GM18519 (cell line): ENCODE measurements at regions not wholly inside any gene's neighbourhood (a gene's known extent, or its start where the extent isn't known, plus 50 kb on each side); places are given as distances from the start of the nearest gene placed in this dataset.

Experiments used
- ATAC-seq: cut with Tn5 transposase; IDR thresholded peaks from one replicate; pipeline ENCODE4 v1.9.1; 2021; ENCODE audit warnings: mild to moderate bottlenecking, moderate library complexity; ENCODE audit not compliant: unreplicated experiment, low FRiP score

DNA sequence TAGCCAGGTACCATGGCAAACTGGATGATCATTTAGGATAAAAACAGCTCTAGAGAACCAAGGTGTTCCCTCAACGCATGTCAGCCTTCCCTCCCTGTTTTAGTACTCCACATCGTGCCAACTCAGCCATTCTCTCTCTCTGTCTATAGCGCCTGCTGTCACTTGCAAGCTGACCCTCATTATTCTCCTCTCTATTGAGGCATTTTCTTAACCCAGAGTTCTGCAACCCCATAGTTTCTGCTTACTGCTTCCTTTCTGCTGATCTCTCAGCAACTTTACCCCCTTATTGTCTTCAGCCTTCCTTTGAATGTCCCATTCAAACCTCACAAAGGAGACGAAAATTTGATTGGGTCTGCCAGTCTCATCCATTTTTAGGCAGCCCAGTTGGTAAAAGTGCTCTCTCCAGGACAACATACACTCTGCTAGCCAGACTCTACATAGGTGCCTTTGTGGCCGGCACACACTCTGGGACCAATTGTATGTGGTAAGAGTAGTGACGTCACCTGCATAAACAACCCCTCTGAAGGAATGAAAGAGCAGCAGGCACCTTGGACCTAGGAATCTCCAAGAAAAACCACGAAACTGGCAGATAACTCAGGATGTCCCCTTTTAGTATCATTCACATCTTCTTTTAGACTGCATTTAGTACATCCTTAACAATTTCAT, 367.2 kb upstream of the KCNH7 start:
- ATAC-seq = no peak

DNA sequence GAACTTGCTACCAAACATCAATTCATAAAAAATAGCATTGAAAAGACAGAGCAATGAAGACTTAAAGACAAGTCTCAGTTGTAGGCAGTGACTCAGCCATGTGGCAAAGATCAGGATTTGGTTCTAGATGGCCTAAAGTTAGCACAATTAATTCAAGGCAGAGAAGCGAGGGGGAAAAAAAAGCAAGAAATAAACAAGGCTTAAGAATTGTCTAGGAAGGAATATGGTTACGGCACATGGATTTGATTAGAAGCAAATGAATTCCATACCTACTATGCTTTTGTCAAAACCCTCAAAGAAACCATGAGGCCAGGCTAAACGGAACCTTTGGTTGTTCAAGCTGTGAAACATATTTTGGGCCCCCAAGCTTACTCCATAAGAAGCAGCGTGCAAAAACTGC, 362.2 kb upstream of the KCNH7 start:
- ATAC-seq = no peak

DNA sequence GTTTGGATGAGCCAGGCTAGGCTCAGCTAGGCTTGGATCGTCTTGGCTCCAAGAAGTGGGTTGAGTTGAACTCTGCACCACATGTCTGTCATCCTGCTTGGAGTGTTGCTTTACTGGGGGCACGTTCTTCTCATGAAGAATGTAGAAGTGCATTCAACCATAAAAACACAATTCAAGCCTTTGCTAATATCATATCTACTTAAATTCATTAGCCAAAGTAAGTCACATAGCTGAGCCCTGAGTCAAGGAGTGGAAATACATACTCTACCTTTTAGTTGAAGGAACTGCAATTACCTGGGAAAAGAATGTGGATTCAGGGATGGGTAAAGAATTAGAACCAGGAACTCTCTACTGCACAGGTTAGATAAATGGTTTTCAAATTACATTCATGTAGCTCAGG, 360.4 kb upstream of the KCNH7 start:
- no peak for ATAC-seq

DNA sequence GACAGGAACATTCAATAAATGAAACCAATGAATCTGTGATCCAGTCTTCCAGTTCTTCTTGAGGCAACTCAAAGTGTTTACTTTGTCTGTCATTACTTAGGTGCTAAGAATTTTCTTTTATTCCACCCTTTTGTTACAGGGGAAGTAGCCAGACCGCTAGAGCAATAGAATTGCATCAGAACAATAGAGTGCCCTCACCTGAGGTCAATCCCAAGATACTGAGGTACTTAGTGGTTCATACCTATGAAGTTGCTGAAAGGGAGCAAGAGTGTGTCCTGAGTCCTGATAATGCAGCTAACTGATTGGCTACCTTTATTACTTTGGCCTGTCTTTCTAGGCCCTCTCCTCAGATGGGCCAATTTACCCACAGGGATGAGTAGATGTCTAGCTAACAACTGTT, 359.4 kb upstream of the KCNH7 start:
- ATAC-seq = no peak

DNA sequence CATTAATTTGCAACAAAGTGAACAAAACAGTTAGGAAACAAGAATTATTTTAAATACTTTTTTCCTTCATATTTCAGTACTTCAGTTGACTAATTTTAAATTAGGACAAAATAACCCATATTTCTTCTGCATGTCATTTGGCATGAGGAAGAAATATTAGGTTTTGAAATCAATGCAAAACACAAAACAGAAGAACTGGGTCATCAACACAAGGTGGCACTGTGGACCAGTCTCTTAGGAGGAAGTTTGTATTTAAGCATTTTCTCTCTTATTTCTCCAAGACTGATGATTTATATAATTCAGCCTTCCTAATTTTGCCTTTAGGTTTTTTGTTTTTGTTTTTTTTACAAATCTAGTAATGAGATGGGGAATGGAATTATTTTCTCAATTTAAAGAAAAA, 352.8 kb upstream of the KCNH7 start:
- peak; percentile 58 for ATAC-seq

DNA sequence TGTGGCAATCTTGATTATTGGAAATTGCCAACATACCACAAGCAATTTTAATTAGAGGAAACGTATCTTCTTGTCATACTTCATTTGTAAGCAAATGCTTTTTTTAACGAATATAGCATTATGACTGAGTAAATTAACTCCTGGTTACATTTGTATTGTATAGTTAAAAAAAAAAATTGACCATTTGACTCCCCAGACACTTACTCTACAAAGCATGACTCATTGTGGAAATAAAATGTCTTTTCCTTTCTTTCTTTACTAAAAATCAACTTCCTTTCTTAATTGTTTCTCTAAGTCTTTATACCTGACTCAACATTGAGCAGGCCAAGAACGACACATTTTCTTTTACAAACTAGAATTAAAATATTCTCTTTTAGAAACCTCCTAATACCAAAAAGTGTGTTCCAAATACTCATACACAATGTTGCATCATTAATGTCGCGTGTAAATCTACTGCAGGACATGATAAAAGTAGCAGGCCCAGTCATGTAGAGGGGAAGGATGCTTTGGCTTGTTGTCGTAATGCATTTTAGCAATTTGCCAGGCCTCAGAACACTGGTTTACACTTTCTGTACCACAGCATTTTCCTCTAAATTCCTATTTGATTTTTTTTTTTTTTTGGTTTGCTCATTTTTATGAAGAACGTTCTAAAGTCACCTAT, 349.6 kb upstream of the KCNH7 start:
- no peak for ATAC-seq

DNA sequence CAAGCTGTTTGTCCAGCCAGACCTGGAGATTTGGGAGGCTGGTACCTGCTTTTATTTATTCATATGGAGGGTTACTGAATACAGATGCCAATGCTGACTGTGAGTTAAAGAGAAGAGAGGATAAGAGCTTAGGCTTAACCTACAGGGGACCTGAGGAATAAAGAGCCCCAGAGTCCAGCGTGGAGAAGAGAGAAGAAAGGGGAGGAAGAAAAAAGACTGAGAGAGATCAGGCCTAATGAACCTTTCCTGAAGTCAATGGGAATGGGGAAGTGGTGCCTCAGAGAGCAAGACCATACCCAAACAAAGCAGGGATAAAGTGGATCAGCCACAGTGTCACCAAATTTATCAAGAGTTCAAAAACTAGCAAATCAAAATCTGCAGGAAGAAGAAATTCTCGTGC, 348.6 kb upstream of the KCNH7 start:
- ATAC-seq = no peak

DNA sequence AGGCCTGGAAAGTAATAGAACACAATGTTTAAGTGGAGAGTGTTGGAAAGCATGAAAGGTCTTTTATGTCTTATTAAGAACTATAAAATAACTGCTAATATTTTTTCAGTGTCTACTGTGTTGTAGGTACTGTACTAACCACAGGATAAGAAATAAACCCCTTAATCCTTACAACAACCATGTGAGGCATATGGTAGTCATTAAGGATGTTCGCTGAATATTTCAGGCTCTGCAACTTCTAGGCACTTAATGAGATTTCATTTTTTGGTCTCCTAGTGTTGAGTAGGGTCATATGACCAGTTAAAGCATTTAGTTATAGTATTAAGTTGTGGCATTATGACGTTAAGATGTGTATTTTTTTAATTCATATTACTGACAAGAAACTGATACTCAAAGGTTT, 346.6 kb upstream of the KCNH7 start:
- no peak for ATAC-seq

DNA sequence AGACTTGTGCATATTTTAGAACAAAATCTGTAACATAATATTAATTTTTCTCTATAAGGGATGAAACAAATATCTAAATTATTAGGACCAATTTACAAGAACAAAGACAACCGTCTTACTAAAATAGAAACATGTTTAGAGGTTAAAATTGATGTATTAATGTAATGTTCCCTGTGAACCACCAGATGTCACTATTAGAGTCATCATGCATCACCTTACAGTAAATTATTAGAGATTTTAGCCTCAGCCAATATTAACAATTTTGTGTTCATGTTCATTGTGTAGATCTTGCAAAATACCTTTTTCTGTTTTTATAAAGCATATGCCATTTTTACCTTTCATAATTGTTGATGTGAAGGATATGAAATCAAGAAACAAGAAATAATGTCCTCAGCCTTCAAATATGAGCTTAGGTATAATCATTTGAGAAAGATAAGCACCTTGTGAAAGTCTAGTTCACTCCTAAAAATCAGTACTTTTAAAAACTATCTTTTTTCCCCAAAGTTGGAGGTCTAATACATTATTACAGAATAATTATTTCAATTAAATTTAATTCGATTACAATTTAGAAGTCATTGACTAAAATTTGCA, 344.3 kb upstream of the KCNH7 start:
- ATAC-seq = peak; percentile 80

DNA sequence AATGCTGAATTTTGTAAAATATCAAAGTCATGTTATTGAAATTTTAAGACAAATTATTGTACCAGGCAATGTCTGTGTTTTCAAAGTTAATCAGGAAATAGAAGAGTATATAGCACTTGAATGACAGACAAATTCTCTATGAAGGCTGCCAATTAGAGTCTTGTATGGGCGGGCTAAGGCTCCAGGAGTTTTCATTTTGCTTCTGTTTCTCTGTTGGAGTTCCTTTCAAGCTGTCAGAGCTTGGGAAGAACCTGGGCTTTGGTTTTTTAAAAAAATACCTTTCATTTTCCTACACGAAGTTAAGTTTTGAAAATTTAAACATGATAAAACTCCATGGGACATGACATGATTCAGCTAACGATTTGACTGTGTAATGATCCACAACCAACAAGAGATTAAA, 339.0 kb upstream of the KCNH7 start:
- no peak for ATAC-seq

DNA sequence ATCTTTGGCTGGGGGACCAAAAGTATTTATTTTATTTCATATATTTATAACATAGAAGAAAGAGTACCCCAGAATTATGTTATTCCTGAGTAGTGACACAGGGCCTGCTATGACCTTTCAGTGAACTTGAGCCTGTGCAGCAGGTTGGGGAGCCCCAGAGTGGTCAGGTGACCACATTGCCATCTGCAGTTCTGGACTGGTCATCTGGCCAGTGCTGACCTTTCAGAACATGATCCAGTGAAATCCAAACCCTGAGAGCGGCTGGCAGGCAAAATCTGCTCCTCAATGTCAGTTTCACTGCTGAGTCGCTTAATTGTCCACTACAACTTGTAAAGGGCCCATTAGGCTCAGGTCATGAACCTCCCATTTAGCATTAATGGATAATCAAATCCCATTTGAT, 336.7 kb upstream of the KCNH7 start:
- no peak for ATAC-seq

DNA sequence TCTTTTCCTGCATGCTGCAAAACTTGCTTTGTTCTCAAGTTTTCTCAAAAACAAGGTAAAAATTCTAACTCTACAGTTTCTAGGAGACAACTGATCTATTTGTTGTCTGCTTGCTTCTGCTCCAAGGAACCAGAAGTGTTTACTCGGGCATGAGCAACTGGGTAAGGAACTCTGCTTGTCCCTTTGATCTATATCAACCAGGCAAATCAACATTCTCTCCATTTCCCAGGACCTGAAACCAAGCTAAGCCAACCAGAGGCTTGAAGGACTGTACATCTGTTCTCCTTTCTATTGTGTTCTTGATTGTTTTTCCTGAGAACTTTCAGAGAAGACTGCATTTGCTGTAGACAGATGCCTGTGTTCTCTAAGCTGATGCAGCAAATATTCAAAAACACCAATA, 335.0 kb upstream of the KCNH7 start:
- no peak for ATAC-seq

DNA sequence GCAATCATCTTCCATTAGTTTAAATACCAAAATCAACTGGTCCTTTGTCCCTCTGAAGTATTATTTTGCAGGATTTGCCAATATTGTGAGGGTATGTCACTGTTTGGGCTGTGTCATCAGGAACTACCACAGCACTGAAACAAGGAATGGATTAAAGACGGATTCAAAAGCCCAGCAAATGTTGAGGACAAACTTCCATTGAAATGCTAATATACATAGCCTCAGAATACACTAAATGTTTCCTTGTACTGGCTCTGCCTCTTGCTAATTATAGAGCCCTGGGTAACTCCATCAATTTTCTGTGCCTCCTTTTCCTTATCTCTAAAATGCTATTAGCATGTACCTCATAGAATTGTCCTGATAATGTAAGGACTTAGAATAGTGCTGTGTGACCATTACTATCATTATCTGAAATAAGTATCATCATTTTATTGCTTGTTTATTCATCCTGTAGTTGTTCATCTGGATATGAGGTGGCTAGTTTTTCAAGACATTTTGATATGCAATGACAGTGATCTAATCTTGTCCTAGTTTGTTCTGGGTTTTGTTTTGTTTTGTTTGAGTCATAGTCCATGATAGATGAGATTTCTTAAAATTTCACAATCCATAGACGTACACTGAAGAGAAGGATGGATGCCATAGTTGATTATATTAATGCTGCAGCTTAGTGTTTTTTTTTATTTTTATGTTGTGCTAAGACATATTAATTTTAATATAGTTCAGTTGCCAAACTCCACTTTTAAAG, 333.4 kb upstream of the KCNH7 start:
- no peak for ATAC-seq

DNA sequence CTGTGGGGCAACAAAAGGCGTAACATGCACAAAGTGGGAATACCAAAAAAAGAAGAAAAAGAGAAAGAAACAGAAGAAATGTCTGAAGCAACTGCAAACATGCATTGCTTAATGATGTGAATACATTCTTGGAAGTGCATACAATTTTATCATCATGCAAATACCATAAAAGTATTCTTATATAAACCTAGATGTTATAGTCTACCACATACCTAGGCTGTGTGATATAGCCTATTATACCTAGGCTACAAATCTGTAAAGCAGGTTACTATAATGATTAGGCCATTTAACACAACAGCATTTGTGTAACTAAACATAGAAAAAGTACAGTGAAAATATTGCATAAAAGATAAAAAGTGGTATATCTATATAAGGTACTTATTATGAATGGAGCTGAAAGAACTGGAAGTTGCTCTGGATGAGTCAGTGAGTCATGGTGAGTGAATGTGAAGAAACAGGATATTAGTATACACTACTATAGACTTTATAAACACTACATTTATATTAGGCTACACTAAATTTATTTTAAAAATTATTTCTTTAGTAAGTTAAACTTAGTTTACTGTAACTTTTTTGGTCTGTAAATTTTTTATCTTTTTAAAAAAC, 319.4 kb upstream of the KCNH7 start:
- no peak for ATAC-seq

DNA sequence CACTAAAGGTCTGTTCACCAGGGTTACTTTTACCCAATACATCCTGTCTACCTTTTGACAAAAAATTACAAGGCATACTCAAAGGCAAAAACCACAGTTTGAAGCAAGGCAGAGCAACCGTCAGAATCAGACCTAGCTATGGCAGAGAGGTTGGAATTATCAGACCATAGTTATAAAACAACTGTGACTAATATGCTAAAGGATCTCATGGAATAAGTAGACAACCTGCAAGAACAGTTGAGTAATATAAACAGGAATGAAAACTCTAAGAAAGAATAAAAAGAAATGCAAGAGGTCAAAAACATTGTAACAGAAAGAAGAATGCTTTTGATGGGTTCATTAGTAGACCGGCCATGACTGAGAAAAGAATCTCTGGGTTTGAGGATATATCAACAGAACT, 318.8 kb upstream of the KCNH7 start:
- no peak for ATAC-seq

DNA sequence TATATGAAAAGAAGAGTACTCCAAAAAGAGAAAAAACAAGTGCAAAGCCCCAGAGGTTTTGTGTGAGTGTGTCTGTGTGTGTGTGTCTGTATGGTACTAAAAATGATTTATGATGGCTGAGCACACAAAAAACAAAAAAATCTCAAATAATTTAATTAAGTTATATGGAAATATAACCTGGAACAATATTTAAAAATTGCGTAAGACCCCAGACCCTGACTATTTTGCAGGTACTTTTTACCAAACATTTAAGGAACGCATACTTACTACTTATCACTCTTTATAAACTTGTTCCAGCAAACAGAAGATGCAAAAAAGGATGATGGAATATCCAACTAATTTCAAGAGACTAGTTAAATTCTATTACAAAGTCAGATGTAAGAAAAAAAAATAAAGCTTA, 317.4 kb upstream of the KCNH7 start:
- ATAC-seq = no peak

DNA sequence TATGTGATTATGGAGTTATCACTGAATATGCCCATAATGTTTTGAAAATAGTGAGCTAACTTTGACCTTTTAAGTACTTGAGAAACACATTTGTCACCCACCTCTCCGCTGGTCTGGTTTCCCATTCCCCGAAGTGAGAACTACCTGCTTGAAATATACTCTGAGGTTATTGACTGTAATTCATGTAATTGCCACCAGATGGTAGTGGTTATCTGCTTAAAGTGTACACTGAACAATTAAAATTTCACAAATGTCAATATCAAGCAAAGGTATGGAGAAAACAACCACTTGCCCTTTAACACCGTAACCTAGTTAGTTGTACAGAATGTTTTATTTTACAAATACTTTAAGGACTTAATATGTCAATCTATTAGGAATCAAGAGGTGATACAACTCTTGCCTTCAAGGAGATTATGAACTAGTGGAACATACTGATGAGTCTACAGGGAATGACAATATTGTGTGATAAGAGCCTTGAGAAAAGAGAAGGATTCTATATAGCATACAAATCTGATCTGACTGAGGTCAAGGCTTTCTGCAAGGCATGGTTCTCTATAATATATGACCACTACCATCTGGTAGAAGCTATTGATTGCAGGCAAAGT, 316.8 kb upstream of the KCNH7 start:
- peak; percentile 94 for ATAC-seq

DNA sequence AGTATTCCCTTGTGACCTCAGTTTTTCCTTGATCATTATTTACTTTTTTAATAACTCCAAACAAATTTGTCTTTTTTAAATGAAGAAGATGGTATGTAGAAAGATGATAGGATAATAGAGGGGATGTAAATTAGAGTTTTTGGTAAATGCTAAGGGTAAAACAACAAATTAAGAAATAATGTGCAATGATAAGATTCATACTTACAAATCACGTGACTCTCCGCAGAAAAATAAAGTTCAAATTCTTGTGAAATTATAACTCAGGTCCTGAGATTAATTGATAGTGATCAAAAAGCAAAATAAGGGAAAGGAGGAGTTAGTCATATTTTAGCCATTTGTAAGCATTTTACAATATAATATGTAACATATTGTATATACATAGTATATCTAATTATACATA, 304.1 kb upstream of the KCNH7 start:
- ATAC-seq = no peak

DNA sequence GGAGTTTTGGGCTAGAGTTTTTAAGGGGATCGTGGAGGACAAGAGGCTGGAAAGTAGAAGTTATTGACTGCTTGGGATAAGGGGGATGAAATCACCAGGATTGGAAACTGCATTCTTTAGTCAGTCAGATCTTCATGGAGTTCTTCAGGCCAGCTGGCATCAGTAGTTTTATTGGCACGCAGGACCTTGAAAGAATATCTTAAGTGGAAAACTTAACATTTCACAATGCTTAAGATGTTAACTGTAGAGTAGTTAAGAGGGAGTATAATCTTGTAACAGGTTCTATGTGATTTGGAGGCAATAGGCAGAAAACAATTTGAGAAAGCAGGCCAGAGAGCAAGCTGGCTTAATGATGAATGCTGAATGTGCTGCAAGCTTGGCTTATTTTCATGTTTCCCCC, 300.4 kb upstream of the KCNH7 start:
- no peak for ATAC-seq

DNA sequence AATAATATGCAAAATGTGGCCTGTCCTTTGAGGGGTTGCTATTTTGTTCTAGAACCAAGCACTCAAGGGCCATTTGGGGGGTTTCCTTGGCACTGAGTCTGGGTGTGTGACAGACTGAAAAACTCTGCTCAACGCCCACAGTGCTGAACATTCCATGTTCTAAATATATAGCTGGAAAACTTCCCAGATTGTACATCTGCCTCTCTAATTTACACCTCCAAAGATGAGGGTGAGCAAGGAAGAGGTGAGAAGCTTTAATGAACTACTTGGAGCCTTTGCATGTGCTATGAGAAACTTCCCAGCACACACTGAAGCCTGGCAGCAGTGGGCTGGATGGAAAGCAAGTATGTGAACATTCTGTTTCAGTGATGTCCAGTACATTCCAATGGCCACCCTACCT, 296.7 kb upstream of the KCNH7 start:
- no peak for ATAC-seq

DNA sequence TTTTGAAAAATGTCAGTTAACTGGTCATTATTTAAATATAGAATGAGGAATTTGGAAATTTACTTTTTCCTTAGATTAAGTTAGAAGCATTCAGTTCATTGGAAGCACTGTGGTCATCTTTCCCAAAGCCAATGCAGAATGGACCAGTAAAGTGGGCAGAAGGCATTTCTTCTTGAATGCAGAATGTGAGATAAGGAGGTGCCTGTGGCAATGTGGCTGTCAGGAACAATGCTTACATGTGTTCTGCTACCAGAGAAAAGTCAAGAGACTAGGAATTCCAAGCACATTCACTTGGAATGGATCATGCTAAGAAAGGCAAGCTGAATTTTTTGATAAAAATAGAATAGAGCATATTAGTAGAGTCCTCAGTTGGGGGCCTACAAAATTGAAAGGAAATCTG, 295.0 kb upstream of the KCNH7 start:
- no peak for ATAC-seq
